Epithelial cell of esophagus (primary cell): ENCODE measurements at regions not wholly inside any gene's neighbourhood (a gene's known extent, or its start where the extent isn't known, plus 50 kb on each side); places are given as distances from the start of the nearest gene placed in this dataset.

Experiments
- DNase-seq: peaks from one replicate; pipeline ENCODE4 v3.0.0; 2010; ENCODE audit warnings: low read depth
- H3K4me3 ChIP-seq: 2 replicates; pipeline ENCODE4 v1.5.1; 2011; ENCODE audit warnings: mild to moderate bottlenecking, low read length, control low read depth
- TF ChIP-seq, protein P1 (sequence below): IDR thresholded peaks from 2 replicates; pipeline ENCODE4 v1.5.1; 2011; ENCODE audit warnings: low read depth, mild to moderate bottlenecking, low read length, control low read depth, inconsistent platforms; ENCODE audit not compliant: insufficient read depth; ENCODE audit errors: missing control alignments

GRCh38 chr5:68544648-68545552 is 329.3 kb downstream of the PIK3R1 start:
- no peak for DNase-seq
- TF ChIP-seq, protein P1, sequence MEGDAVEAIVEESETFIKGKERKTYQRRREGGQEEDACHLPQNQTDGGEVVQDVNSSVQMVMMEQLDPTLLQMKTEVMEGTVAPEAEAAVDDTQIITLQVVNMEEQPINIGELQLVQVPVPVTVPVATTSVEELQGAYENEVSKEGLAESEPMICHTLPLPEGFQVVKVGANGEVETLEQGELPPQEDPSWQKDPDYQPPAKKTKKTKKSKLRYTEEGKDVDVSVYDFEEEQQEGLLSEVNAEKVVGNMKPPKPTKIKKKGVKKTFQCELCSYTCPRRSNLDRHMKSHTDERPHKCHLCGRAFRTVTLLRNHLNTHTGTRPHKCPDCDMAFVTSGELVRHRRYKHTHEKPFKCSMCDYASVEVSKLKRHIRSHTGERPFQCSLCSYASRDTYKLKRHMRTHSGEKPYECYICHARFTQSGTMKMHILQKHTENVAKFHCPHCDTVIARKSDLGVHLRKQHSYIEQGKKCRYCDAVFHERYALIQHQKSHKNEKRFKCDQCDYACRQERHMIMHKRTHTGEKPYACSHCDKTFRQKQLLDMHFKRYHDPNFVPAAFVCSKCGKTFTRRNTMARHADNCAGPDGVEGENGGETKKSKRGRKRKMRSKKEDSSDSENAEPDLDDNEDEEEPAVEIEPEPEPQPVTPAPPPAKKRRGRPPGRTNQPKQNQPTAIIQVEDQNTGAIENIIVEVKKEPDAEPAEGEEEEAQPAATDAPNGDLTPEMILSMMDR: no peak
- H3K4me3 ChIP-seq: no peak overlapping the region

DNA sequence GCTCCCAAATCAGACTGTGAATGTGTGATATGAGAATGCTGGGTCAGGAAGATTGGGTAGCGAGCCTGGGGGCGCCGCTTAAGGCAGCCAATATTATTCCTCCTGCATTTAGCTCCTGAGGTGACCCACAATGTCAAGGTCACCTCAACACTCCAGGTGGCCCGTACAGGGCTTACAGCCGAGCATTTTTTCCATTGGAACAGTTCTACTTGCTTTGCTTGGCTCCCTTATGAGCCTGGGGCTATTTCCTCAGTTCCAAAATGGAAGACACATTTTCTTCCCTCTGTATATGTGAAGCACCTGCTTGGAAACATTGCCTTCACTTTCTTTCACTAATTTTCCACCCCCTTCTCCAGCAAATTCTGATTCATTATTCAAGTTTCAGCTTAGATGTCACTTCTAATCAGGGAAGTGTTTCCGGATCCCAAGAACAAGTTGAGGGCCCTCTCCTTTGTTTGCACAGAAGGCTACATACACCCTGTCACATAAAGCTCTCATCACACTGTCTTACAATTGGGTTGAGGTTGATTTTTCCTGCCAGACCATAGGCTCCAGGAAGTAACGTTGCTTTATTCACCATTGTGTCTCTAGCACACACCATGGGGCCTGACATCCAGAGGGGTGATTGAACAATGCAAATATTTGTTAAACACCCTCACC is 330.2 kb downstream of the PIK3R1 start:
- no peak overlapping the region for H3K4me3 ChIP-seq
- no peak for DNase-seq
- TF ChIP-seq, protein P1: no peak

GRCh38 chr5:68547056-68547455 is 331.5 kb downstream of the PIK3R1 start:
- no peak overlapping the region for H3K4me3 ChIP-seq
- no peak for DNase-seq
- TF ChIP-seq, protein P1: no peak

DNA sequence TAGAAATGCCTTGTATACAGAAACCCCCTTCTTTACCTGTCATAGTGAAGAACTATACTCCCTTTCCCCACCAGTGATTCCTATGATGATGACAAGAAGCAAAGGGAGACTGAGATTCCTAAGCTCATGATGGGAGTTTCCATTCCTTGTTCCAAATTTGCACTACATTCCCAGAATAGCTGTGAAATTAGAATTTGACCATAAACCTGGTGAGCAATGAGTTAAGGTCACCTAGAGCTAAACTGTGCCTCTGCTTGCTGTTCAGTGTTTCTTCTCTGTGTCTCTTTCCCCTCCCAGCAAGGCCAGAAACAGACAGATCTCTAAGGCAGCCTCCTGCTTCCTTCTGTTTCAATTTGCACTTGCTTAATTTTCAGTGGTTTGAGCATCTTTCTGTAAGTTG is 332.1 kb downstream of the PIK3R1 start:
- DNase-seq: no peak
- H3K4me3 ChIP-seq: no peak overlapping the region

GRCh38 chr5:68548959-68549676 is 333.6 kb downstream of the PIK3R1 start:
- H3K4me3 ChIP-seq: no peak overlapping the region
- DNase-seq: peak; percentile 77
- TF ChIP-seq, protein P1: no peak

More for the DNA sequence above, 332.1 kb downstream of the PIK3R1 start:
- TF ChIP-seq, protein P1: no peak

DNA sequence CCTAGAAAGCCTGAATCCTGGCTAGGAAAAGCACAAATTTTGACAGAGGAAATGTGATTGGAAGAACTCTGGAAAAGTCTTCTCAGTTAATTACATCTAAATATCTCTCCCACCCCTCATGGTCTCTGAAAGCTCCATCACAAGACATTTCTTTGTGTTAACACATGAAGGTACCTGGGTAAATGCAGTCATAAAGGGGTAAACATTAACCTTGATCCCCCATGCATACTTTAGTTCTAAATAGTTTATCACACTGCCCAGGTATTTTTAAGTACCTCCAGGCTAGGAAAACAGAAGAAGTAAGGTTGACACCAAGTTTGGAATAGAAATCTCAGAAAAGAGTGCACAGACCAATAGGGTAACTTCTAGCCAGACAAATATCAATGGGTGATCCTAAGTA is 334.5 kb downstream of the PIK3R1 start:
- DNase-seq: no peak
- H3K4me3 ChIP-seq: no peak overlapping the region
- TF ChIP-seq, protein P1: no peak
